Adrenal gland (tissue), 5 donors: ENCODE measurements at regions not wholly inside any gene's neighbourhood (a gene's known extent, or its start where the extent isn't known, plus 50 kb on each side); places are given as distances from the start of the nearest gene placed in this dataset.

Source experiments
- CTCF ChIP-seq, 6 experiments: fragments of 450-650 bp in 4 of 6; fragments of 200-600 bp in 2 of 6; sonication (generic) in 1 of 6; IDR thresholded peaks; 1 replicate in 5 of 6; 2 replicates in 1 of 6; pipeline versions ENCODE4 v1.5.1 to v1.8.0; 2016 to 2021; ENCODE audit warnings: antibody characterized with exemption in 6 of 6, mild to moderate bottlenecking in 2 of 6, moderate library complexity in 1 of 6
- POLR2A ChIP-seq, 2 donors: fragments of 450-650 bp; IDR thresholded peaks; one replicate each; pipeline ENCODE4 v1.6.1; 2017; ENCODE audit warnings: antibody characterized with exemption in 2 of 2, mild to moderate bottlenecking in 2 of 2, moderate library complexity in 1 of 2
- donor health status: DM: no; HTN: no; CAD: no.

GRCh38 chr14:95018821-95019220 is 138.5 kb downstream of the DICER1 start:
- TF ChIP-seq CTCF (IDR thresholded peaks at IDR 0.05) = no peak
- no peak for TF ChIP-seq POLR2A (IDR thresholded peaks at IDR 0.05)
